ENCODE measurements at regions not wholly inside any gene's neighbourhood (a gene's known extent, or its start where the extent isn't known, plus 50 kb on each side); places are given as distances from the start of the nearest gene placed in this dataset.

DNA sequence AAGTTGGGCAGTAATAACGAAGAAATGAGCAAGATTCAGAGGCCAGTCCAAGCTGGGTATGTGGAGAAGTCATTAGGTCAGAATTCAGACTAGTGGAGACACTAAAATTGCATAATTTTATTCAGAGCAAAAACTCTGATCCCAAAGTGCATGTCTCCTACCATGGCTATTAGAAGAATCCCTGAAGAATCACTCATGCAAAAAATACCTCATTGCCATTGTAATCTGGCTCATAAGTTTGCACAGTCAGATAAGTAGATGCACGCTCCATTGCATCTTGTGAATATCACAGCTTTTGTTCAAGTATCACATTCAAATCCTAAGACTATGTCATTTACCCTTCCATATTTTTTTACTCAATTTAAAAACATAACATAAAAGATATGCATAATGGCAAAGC, 692.2 kb upstream of the KLHL29 start:
- TF ChIP-seq POLR2A (IDR thresholded peaks at IDR 0.05; ENCODE audit: insufficient read depth in 1 of 2, low read depth in 2 of 2, low read length in 2 of 2) (no peak), TCF12 (IDR thresholded peaks at IDR 0.05) (no peak), TCF12 (CRISPR knock-in tag; IDR thresholded peaks at IDR 0.05) (no peak), POLR2AphosphoS5 (IDR thresholded peaks at IDR 0.05; ENCODE audit: low read depth, low read length) (no peak), ZNF788 (CRISPR knock-in tag; IDR thresholded peaks at IDR 0.05; ENCODE audit: borderline replicate concordance) (no peak), RELA (CRISPR knock-in tag; IDR thresholded peaks at IDR 0.05) (no peak), HMG20A (CRISPR knock-in tag; IDR thresholded peaks at IDR 0.05; ENCODE audit: borderline replicate concordance) (no peak), POLR2AphosphoS2 (IDR thresholded peaks at IDR 0.05; ENCODE audit: low read depth, low read length) (no peak), ZNF883 (CRISPR knock-in tag; IDR thresholded peaks at IDR 0.05; ENCODE audit: not compliant biosample characterization) (no peak)

Measured in HepG2 (cell line).